Stimulated activated CD4-positive, alpha-beta T cell treated with anti-CD3 and anti-CD28 coated beads, TNF-alpha, amount 100 ng/mL, for 48 hours (primary cell): ENCODE measurements at regions not wholly inside any gene's neighbourhood (a gene's known extent, or its start where the extent isn't known, plus 50 kb on each side); places are given as distances from the start of the nearest gene placed in this dataset.
"Not testable (repeated sequence)": the region's sequence is repeated elsewhere in the genome, so short reads cannot be mapped to it uniquely, and the experiment has no call there.

ENCODE experiments used
- DNase-seq, 3 donors: peaks; one replicate each; pipeline ENCODE4 v3.0.0-alpha.2; 2020; ENCODE audit warnings: low read depth in 3 of 3

GRCh38 chr9:94033383-94033782, 50.9 kb upstream of the PTPDC1 start:
- no peak for DNase-seq

- no peak for DNase-seq
Measured at GRCh38 chr9:94031946-94032345, 52.3 kb upstream of the PTPDC1 start.

GRCh38 chr9:94031380-94031779, 52.9 kb upstream of the PTPDC1 start:
- no peak for DNase-seq

GRCh38 chr9:94030318-94031179, 53.7 kb upstream of the PTPDC1 start:
- peak; percentile 61 to 72 (median 63) for DNase-seq

GRCh38 chr9:94029932-94030317, 54.3 kb upstream of the PTPDC1 start:
- DNase-seq = no peak

GRCh38 chr9:94026816-94027215, 57.4 kb upstream of the PTPDC1 start:
- DNase-seq = no peak

- not testable (repeated sequence) for DNase-seq
Measured at GRCh38 chr9:94022476-94022875, 61.8 kb upstream of the PTPDC1 start.

GRCh38 chr9:94020836-94021235, 63.4 kb upstream of the PTPDC1 start:
- DNase-seq = not testable (repeated sequence)

- no peak for DNase-seq
Measured at GRCh38 chr9:94018628-94019027, 63.5 kb upstream of the BARX1 start.

- DNase-seq = no peak
Measured at GRCh38 chr9:94017939-94018531, 62.9 kb upstream of the BARX1 start.

GRCh38 chr9:94016744-94017143, 61.6 kb upstream of the BARX1 start:
- DNase-seq = no peak

- no peak for DNase-seq
Measured at GRCh38 chr9:94014920-94015319, 59.8 kb upstream of the BARX1 start.

- DNase-seq = no peak
Measured at GRCh38 chr9:94014066-94014654, 59.0 kb upstream of the BARX1 start.

- no peak for DNase-seq
Measured at GRCh38 chr9:94010980-94011533, 55.9 kb upstream of the BARX1 start.

- DNase-seq = no peak
Measured at GRCh38 chr9:94005272-94005901, 50.2 kb upstream of the BARX1 start.
